ENCODE measurements at regions not wholly inside any gene's neighbourhood (a gene's known extent, or its start where the extent isn't known, plus 50 kb on each side); places are given as distances from the start of the nearest gene placed in this dataset.

GRCh38 chr14:103230658-103231334, 103.2 kb upstream of the EIF5 start:
- TF ChIP-seq CTCF (conservative IDR thresholded peaks at IDR 0.05 in 1 of 2, IDR thresholded peaks at IDR 0.05 in 1 of 2; ENCODE audit: extremely low read depth in 1 of 2, insufficient read depth in 1 of 2, low read depth in 1 of 2, low read length in 2 of 2) (no peak), EZH2 (IDR thresholded peaks at IDR 0.05; ENCODE audit: borderline replicate concordance, low read length) (no peak)
